Panc1 (cell line): ENCODE measurements at regions not wholly inside any gene's neighbourhood (a gene's known extent, or its start where the extent isn't known, plus 50 kb on each side); places are given as distances from the start of the nearest gene placed in this dataset.

Experiments
- ATAC-seq: fragments of 200-7000 bp; cut with Tn5 transposase; 2 replicates; pipeline ENCODE4 v1.9.1; 2020; ENCODE audit warnings: mild to moderate bottlenecking, moderate library complexity
- BruUV-seq: library from RNA; stranded (reverse); fragments of 400-500 nt; replicated peaks from 2 replicates; lab custom pipeline; 2021; lab: Mats Ljungman, UMichigan
- CTCF ChIA-PET: fragments of 300-600 bp; sonication (Branson Sonifier 250); formaldehyde crosslinking; loops from one replicate; lab custom pipeline; 2022; ENCODE audit warnings: antibody characterized with exemption; lab: Charles Lee
- POLR2A ChIA-PET: fragments of 300-600 bp; sonication (Branson Sonifier 250); formaldehyde crosslinking; loops from one replicate; lab custom pipeline; 2022; ENCODE audit warnings: antibody characterized with exemption; lab: Charles Lee
- DNase-seq: peaks from one replicate; pipeline ENCODE4 v3.0.0-alpha.2; 2010; ENCODE audit warnings: low read depth, low spot score
- H3K27ac ChIP-seq: 2 replicates; pipeline ENCODE4 v1.5.1; 2011; ENCODE audit warnings: mild to moderate bottlenecking, low read length, inconsistent platforms
- H3K27me3 ChIP-seq: fragments of 200-500 bp; sonication (Bioruptor generic); 2 replicates; pipeline ENCODE4 v1.6.0; 2014; ENCODE audit warnings: low read length, inconsistent platforms; ENCODE audit not compliant: control insufficient read depth, insufficient read depth
- H3K36me3 ChIP-seq: fragments of 200-500 bp; sonication (Bioruptor generic); 2 replicates; pipeline ENCODE4 v1.5.1; 2014; ENCODE audit warnings: inconsistent platforms, mild to moderate bottlenecking, low read length, moderate library complexity; ENCODE audit not compliant: control insufficient read depth, insufficient read depth
- H3K4me1 ChIP-seq: 2 replicates; pipeline ENCODE4 v1.5.1; 2011; ENCODE audit warnings: inconsistent platforms, mild to moderate bottlenecking, low read length, moderate library complexity; ENCODE audit not compliant: control insufficient read depth, insufficient read depth
- H3K4me3 ChIP-seq, 2 experiments: 2 replicates each; pipeline ENCODE4 v1.5.1; 2011 to 2012; ENCODE audit warnings: low read depth in 2 of 2, low read length in 2 of 2, mild to moderate bottlenecking in 2 of 2, inconsistent platforms in 1 of 2, moderate library complexity in 1 of 2
- H3K9me3 ChIP-seq: fragments of 200-500 bp; sonication (Bioruptor generic); 2 replicates; pipeline ENCODE4 v1.5.1; 2014; ENCODE audit warnings: low read depth, mild to moderate bottlenecking, inconsistent platforms, low read length, moderate library complexity; ENCODE audit not compliant: control insufficient read depth, insufficient read depth
- CTCF ChIP-seq: fragments of 450-650 bp; IDR thresholded peaks from 2 replicates; pipeline ENCODE4 v1.5.1; 2017; ENCODE audit warnings: mild to moderate bottlenecking
- POLR2AphosphoS5 ChIP-seq: IDR thresholded peaks from 2 replicates; pipeline ENCODE4 v1.6.1; 2012; ENCODE audit warnings: mild to moderate bottlenecking, low read depth, low read length, moderate library complexity
- REST ChIP-seq, 2 experiments: IDR thresholded peaks; 2 replicates each; pipeline ENCODE4 v1.6.1; 2011 to 2012; ENCODE audit warnings: low read depth in 2 of 2, control low read depth in 1 of 2, low read length in 1 of 2, mild to moderate bottlenecking in 1 of 2, moderate library complexity in 1 of 2; ENCODE audit not compliant: insufficient read depth in 1 of 2
- SIN3A ChIP-seq: IDR thresholded peaks from 2 replicates; pipeline ENCODE4 v1.6.1; 2012; ENCODE audit warnings: low read depth, mild to moderate bottlenecking, low read length, moderate library complexity, borderline replicate concordance; ENCODE audit not compliant: insufficient read depth
- TCF7L2 ChIP-seq: IDR thresholded peaks from 2 replicates; pipeline ENCODE4 v1.6.1; 2011; ENCODE audit warnings: mild to moderate bottlenecking, low read depth, low read length, inconsistent platforms
- in situ Hi-C: cut with HindIII; loops from 2 replicates; pipeline ENCODE4 v1.10.0; 2016; ENCODE audit warnings: low sequenced_read_pairs, low pct_unique_long_range_greater_than_20kb
- intact Hi-C: fragments of 100-400 bp; cut with micrococcal nuclease; formaldehyde crosslinking; loops from one replicate; pipeline ENCODE4 v1.10.0; 2022; ENCODE audit not compliant: unreplicated experiment

GRCh38 chr12:71300772-71301675 is 138.6 kb upstream of the LGR5 start:
- Histone ChIP-seq H3K36me3 (no peaks in the 10 kb centered on the region), H3K9me3 (no peaks in the 10 kb centered on the region), H3K4me1 (no peaks in the 10 kb centered on the region), H3K27me3 (no peaks in the 10 kb centered on the region), H3K4me3 (no peak overlapping the region), H3K27ac (no peak overlapping the region)
- POLR2A ChIA-PET = no interaction called here
- CTCF ChIA-PET = no interaction called here
- in situ Hi-C loops (no loop called here), intact Hi-C loops (no loop called here)
- ATAC-seq (no peak), DNase-seq (no peak)
- TF ChIP-seq REST (IDR thresholded peaks at IDR 0.05; ENCODE audit: insufficient read depth in 1 of 2, low read depth in 2 of 2, low read length in 1 of 2) (no peak), SIN3A (no peak), TCF7L2 (no peak), POLR2AphosphoS5 (no peak), CTCF (no peak)
- BruUV-seq = no TSS peak

GRCh38 chr12:71299541-71300376 is 139.8 kb upstream of the LGR5 start:
- no TSS peak for BruUV-seq
- DNase-seq (no peak), ATAC-seq (no peak)
- no peaks in the 10 kb centered on the region for H3K36me3 ChIP-seq
- no peaks in the 10 kb centered on the region for H3K9me3 ChIP-seq
- no peaks in the 10 kb centered on the region for H3K4me1 ChIP-seq
- H3K4me3 ChIP-seq = no peak overlapping the region
- no peaks in the 10 kb centered on the region for H3K27me3 ChIP-seq
- POLR2A ChIA-PET = no interaction called here
- intact Hi-C loops = no loop called here
- TF ChIP-seq CTCF = no peak
- no peak for TF ChIP-seq POLR2AphosphoS5
- no peak for TF ChIP-seq SIN3A
- no peak for TF ChIP-seq REST (IDR thresholded peaks at IDR 0.05; ENCODE audit: insufficient read depth in 1 of 2, low read depth in 2 of 2, low read length in 1 of 2)
- TF ChIP-seq TCF7L2 = no peak
- no peak overlapping the region for H3K27ac ChIP-seq
- in situ Hi-C loops = no loop called here
- CTCF ChIA-PET = no interaction called here
